Ishikawa (cell line): ENCODE measurements at regions not wholly inside any gene's neighbourhood (a gene's known extent, or its start where the extent isn't known, plus 50 kb on each side); places are given as distances from the start of the nearest gene placed in this dataset.

ENCODE experiments used
- CREB1 ChIP-seq: IDR thresholded peaks from 2 replicates; pipeline ENCODE4 v1.6.1; 2012; ENCODE audit warnings: low read depth
- TF ChIP-seq, protein P1 (sequence below): IDR thresholded peaks from 2 replicates; pipeline ENCODE4 v1.6.1; 2012

GRCh38 chr5:98205691-98206461, 567.6 kb upstream of the RGMB start:
- TF ChIP-seq, protein P1, sequence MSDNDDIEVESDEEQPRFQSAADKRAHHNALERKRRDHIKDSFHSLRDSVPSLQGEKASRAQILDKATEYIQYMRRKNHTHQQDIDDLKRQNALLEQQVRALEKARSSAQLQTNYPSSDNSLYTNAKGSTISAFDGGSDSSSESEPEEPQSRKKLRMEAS, result no peak
- TF ChIP-seq CREB1, result no peak
